ENCODE measurements at regions not wholly inside any gene's neighbourhood (a gene's known extent, or its start where the extent isn't known, plus 50 kb on each side); places are given as distances from the start of the nearest gene placed in this dataset.
"Not testable (repeated sequence)": the region's sequence is repeated elsewhere in the genome, so short reads cannot be mapped to it uniquely, and the experiment has no call there.

DNA sequence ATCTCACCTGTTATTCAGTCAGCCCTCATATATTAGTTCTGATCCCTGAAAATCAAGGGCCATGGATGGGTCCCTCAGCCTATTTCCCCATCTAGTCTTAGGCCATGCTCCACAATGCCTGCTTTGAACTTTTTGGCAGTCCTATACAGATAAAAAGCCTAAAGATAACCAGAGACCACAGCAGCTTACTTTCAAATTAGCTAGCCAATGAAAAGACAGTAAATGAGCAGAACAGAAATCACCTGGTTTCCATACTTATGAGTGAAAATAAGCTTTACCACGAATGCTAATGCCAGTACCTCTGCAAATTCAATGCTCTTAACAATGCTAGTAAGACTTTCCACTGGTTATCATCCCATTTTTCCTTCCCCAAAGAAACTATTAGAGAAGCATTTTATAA, 141.6 kb upstream of the SPRED1 start:
- no peaks in the 10 kb centered on the region for H3K9me3 ChIP-seq (replicated peaks; ENCODE audit: low read length)
- no peak overlapping the region for H3K9ac ChIP-seq (ENCODE audit: low read depth, low read length)
- no peak overlapping the region for H3K4me3 ChIP-seq (ENCODE audit: low read length)
- no peaks in the 10 kb centered on the region for H3K4me1 ChIP-seq (ENCODE audit: control insufficient read depth, insufficient read depth, low read length)
- no peaks in the 10 kb centered on the region for H3K27me3 ChIP-seq (ENCODE audit: control insufficient read depth, insufficient read depth, low read length)
- no peak overlapping the region for H3K4me2 ChIP-seq (ENCODE audit: low read length)
- H3K36me3 ChIP-seq (ENCODE audit: insufficient read depth, low read length): no peaks in the 10 kb centered on the region

DNA sequence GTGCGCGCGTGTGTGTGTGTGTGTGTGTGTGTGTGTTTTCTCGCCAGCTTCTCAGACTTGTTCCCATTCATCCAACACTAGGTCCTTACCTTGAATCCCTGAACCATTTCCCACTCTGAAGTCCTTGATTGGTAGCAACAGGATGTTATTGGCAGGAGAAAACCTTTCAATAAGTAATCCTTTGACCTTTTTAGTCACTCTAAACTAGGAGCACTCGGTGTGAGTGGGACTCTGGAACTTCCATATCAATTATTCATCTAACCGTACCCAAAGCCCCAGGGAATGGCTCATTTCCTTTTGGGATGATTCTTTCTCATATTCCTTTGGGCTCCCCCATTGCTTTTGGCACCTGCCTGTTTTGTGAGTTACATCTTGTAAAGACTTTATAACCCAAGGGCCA, 140.2 kb upstream of the SPRED1 start:
- H3K27me3 ChIP-seq (ENCODE audit: control insufficient read depth, insufficient read depth, low read length): no peaks in the 10 kb centered on the region
- H3K4me2 ChIP-seq (ENCODE audit: low read length): no peak overlapping the region
- H3K9me3 ChIP-seq (replicated peaks; ENCODE audit: low read length): no peaks in the 10 kb centered on the region
- no peak overlapping the region for H3K4me3 ChIP-seq (ENCODE audit: low read length)
- H3K4me1 ChIP-seq (ENCODE audit: control insufficient read depth, insufficient read depth, low read length): no peaks in the 10 kb centered on the region
- H3K9ac ChIP-seq (ENCODE audit: low read depth, low read length): no peak overlapping the region
- no peaks in the 10 kb centered on the region for H3K36me3 ChIP-seq (ENCODE audit: insufficient read depth, low read length)

DNA sequence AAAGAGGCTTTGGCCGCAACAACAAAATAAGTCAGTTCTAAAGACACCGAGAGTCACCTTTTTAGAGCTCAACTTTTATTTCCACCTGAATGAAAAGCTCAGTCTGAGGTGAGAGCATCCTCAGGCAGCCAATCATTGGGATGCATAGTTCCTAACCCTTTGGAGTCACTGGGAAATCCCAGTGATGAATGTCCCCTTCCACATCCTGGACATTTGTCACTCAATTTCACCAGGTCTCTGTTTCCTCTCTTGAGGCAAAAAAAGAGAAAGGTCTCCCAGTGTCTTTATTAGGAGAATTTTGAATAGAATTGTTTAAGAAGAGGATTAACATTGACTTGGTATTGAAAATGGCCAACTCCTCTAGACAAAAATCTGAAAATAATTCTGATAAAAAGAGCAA, 137.5 kb upstream of the SPRED1 start:
- Histone ChIP-seq H3K36me3 (ENCODE audit: insufficient read depth, low read length) (no peaks in the 10 kb centered on the region), H3K4me1 (ENCODE audit: control insufficient read depth, insufficient read depth, low read length) (no peaks in the 10 kb centered on the region), H3K4me3 (ENCODE audit: low read length) (no peak overlapping the region), H3K9me3 (replicated peaks; ENCODE audit: low read length) (no peaks in the 10 kb centered on the region), H3K4me2 (ENCODE audit: low read length) (no peak overlapping the region), H3K9ac (ENCODE audit: low read depth, low read length) (no peak overlapping the region), H3K27me3 (ENCODE audit: control insufficient read depth, insufficient read depth, low read length) (no peaks in the 10 kb centered on the region)

DNA sequence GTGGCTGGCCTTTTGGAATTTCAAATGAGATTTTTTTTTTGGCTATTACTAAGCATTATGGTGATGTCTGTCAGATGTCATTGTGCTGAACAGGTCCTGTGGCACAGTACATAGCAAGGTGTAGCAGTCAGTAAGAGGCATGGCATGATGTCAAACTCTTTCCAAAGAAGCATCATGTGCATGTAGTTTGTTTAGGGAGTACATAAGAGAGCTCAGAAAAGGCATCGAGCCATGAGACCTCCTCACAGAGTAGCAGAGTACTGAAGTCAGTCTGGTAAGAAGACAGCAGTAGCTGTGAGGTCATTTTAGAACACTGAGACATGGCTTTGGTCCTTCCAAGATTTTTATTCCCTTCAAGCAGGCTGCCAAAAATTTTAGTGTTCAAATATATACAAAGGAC, 134.9 kb upstream of the SPRED1 start:
- Histone ChIP-seq H3K4me1 (ENCODE audit: control insufficient read depth, insufficient read depth, low read length) (no peaks in the 10 kb centered on the region), H3K4me2 (ENCODE audit: low read length) (no peak overlapping the region), H3K9me3 (replicated peaks; ENCODE audit: low read length) (no peaks in the 10 kb centered on the region), H3K9ac (ENCODE audit: low read depth, low read length) (no peak overlapping the region), H3K36me3 (ENCODE audit: insufficient read depth, low read length) (no peaks in the 10 kb centered on the region), H3K4me3 (ENCODE audit: low read length) (no peak overlapping the region), H3K27me3 (ENCODE audit: control insufficient read depth, insufficient read depth, low read length) (no peaks in the 10 kb centered on the region)

DNA sequence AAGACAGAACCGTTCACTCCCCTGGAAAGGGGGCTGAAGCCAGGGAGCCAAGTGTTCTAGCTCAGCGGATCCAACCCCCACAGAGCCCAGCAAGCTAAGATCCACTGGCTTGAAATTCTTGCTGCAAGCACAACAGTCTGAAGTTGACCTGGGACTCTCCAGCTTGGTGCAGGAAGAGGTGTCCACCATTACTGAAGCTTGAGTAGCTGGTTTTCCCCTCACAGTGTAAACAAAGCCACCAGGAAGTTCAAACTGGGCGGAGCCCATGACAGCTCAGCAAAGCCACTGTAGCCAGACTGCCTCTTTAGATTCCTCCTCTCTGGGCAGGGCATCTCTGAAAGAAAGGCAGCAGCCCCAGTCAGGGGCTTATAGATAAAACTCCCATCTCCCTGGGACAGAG, 132.8 kb upstream of the SPRED1 start:
- H3K9me3 ChIP-seq (replicated peaks; ENCODE audit: low read length); H3K9ac ChIP-seq (ENCODE audit: low read depth, low read length): not testable (repeated sequence)

DNA sequence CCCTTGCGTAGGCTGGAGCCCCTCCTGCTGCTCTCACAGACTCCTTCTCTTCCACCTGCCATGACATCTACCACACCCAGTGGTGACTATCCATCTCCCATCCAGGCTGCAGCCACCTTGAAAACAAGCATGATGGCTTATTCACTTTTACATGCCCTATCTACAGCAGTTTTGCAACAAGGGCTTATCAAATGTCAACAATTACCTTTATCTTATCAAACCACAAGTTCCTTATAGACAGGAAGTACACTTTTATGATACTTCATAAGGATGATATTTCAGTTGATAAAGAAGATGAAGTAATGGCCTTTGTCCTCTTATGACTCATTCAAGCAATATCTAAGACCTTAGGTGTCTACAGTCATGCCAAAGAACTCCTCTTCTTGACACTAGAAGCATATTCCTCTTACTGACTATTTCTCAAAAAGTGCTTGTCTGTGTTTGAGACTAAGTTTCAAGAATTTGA, 125.3 kb upstream of the SPRED1 start:
- no peak overlapping the region for H3K9ac ChIP-seq (ENCODE audit: low read depth, low read length)
- H3K36me3 ChIP-seq (ENCODE audit: insufficient read depth, low read length): no peaks in the 10 kb centered on the region
- H3K4me2 ChIP-seq (ENCODE audit: low read length): no peak overlapping the region
- H3K9me3 ChIP-seq (replicated peaks; ENCODE audit: low read length): no peaks in the 10 kb centered on the region
- H3K27me3 ChIP-seq (ENCODE audit: control insufficient read depth, insufficient read depth, low read length): no peaks in the 10 kb centered on the region
- H3K4me3 ChIP-seq (ENCODE audit: low read length): no peak overlapping the region
- H3K4me1 ChIP-seq (ENCODE audit: control insufficient read depth, insufficient read depth, low read length): peaks cover 44% of the 10 kb centered on the region

More for the DNA sequence above, 132.8 kb upstream of the SPRED1 start:
- not testable (repeated sequence) for H3K27me3 ChIP-seq (ENCODE audit: control insufficient read depth, insufficient read depth, low read length); H3K4me3 ChIP-seq (ENCODE audit: low read length); H3K4me2 ChIP-seq (ENCODE audit: low read length); H3K36me3 ChIP-seq (ENCODE audit: insufficient read depth, low read length); H3K4me1 ChIP-seq (ENCODE audit: control insufficient read depth, insufficient read depth, low read length)

DNA sequence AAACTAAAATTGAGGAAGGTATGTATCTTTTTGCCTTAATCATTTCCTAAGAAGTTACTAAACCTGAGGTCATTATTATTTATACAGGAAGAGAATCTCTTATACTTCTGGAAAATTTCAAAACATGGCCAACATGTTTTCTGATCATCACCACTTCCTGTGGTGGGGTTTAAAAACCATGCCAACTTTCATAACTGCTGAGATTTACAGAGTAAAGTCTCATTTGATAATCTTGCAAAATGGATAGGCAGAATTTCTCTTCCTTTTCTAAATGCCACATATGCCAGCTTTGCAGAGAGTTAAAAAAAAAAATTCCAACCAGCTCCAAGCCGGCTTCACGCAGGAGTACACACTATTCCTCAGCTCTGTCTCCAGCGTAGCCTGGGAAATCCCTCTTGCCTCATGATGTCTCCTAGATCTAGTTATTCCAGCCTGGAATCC, 124.3 kb upstream of the SPRED1 start:
- Histone ChIP-seq H3K4me3 (ENCODE audit: low read length) (no peak overlapping the region), H3K9ac (ENCODE audit: low read depth, low read length) (peak overlapping the region; percentile 64), H3K4me1 (ENCODE audit: control insufficient read depth, insufficient read depth, low read length) (peaks cover 44% of the 10 kb centered on the region), H3K9me3 (replicated peaks; ENCODE audit: low read length) (no peaks in the 10 kb centered on the region), H3K36me3 (ENCODE audit: insufficient read depth, low read length) (no peaks in the 10 kb centered on the region), H3K27me3 (ENCODE audit: control insufficient read depth, insufficient read depth, low read length) (no peaks in the 10 kb centered on the region), H3K4me2 (ENCODE audit: low read length) (peak overlapping the region; percentile 81)

DNA sequence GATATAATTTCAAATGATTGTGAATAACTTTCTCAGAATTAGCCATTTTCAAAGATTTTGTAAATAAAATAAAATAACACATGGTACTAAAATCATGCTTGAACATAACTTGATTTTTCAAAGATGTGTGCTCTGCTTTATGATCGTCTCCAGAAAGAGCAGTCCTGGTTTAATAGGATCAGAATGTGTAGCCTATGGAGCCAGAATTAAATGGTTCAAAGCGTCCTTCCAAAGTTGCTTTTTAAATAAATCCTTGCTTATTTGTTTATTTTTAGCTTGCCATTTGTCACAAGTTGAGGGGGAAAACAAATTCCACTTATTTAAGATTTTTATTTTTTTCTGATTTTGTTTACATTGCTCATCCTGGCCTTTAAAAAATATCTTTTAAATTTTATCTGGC, 123.7 kb upstream of the SPRED1 start:
- Histone ChIP-seq H3K9ac (ENCODE audit: low read depth, low read length) (peak overlapping the region; percentile 64), H3K4me3 (ENCODE audit: low read length) (no peak overlapping the region), H3K4me2 (ENCODE audit: low read length) (peak overlapping the region; percentile 81), H3K36me3 (ENCODE audit: insufficient read depth, low read length) (no peaks in the 10 kb centered on the region), H3K9me3 (replicated peaks; ENCODE audit: low read length) (no peaks in the 10 kb centered on the region), H3K27me3 (ENCODE audit: control insufficient read depth, insufficient read depth, low read length) (no peaks in the 10 kb centered on the region), H3K4me1 (ENCODE audit: control insufficient read depth, insufficient read depth, low read length) (peaks cover 44% of the 10 kb centered on the region)

DNA sequence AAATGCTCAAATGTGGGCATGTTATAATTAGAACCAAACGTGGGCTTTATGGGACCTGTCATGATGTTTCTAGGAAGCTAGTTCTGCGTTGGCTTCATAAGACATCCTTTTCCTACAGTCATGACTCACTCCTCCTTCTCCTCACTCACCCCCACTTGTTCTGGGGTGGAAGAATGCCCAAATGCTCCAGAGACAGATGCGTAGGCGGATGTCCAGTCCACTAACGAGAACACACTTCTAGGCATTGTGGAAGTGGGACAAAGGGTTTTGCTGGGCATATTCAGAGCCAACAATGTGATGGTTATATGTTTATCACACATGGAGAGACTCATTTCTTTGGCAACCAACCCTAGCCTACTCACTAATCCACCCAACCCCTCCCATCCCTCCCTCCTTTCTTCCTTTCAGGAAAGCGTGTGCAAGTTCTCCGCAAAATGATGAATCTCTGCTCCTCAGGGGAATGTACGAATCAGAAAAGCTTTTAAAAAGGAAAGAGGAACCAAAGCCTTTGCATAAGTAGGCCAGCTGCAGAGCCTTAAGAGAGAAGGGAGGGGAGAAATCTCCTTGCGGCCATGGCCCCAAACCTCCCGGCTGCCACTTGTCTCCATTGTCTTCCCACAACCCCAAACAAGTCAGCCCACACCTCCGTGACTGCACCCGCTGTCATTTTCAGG, 123.0 kb upstream of the SPRED1 start:
- peak overlapping the region; percentile 81 for H3K4me2 ChIP-seq (ENCODE audit: low read length)
- no peaks in the 10 kb centered on the region for H3K27me3 ChIP-seq (ENCODE audit: control insufficient read depth, insufficient read depth, low read length)
- H3K9me3 ChIP-seq (replicated peaks; ENCODE audit: low read length): no peaks in the 10 kb centered on the region
- no peaks in the 10 kb centered on the region for H3K36me3 ChIP-seq (ENCODE audit: insufficient read depth, low read length)
- peak overlapping the region; percentile 58 for H3K4me3 ChIP-seq (ENCODE audit: low read length)
- peaks cover 44% of the 10 kb centered on the region for H3K4me1 ChIP-seq (ENCODE audit: control insufficient read depth, insufficient read depth, low read length)
- H3K9ac ChIP-seq (ENCODE audit: low read depth, low read length): peak overlapping the region; percentile 76

DNA sequence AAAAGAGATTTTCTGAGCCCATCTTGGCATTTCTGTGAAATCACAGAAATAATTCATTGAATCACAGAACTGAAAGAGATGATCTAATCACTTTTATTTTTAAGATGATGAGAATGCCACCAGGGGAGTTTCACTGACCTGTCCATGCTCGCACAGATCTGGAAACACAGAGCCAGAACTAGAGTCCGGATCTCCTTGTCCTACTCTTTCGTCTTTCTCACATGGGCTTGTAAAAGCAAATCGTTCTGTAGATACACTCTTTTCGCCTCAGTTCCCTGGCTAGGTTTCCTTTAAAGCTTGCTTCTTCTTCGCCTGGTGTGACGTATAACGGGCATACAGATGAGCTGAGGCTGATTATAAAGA, 122.5 kb upstream of the SPRED1 start:
- Histone ChIP-seq H3K36me3 (ENCODE audit: insufficient read depth, low read length) (no peaks in the 10 kb centered on the region), H3K4me2 (ENCODE audit: low read length) (peak overlapping the region; percentile 81), H3K9me3 (replicated peaks; ENCODE audit: low read length) (no peaks in the 10 kb centered on the region), H3K9ac (ENCODE audit: low read depth, low read length) (peak overlapping the region; percentile 76), H3K27me3 (ENCODE audit: control insufficient read depth, insufficient read depth, low read length) (no peaks in the 10 kb centered on the region), H3K4me3 (ENCODE audit: low read length) (peak overlapping the region; percentile 58), H3K4me1 (ENCODE audit: control insufficient read depth, insufficient read depth, low read length) (peaks cover 44% of the 10 kb centered on the region)

DNA sequence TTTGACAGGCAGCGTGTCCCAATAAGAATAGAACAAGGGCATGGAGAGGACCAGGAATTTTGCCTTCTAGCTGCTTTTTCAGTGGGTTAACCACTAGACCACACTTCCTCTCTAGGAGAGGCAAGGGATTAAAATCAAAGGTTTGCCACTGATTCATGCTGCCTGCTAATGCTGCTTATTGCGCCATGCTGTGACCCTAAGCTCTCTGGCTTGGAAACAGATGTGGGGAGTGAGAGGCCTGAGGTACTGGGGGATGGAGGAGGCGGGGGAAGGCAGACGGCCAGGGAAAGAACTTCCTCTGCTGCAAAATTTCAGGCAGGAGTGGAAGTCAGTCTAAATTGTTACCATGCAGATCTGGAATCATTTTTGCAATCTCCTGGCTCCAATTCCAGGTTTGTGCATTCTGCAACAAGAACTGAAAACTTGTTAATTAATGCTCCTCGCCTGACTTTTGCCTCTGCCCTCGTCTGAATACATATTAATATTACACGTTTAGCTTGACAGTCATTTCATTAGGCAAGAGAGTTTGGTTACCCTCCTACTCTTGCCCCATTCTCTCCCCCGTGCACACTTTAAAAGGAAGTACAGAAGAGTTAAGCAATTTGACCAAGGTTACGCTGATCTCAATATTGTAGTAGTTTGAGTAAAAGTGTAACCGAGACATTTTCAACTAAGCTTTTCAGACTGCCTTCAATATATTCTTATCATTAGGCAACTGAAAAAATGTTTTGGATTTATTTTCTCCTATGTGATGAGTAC, 121.7 kb upstream of the SPRED1 start:
- peak overlapping the region; percentile 76 for H3K9ac ChIP-seq (ENCODE audit: low read depth, low read length)

DNA sequence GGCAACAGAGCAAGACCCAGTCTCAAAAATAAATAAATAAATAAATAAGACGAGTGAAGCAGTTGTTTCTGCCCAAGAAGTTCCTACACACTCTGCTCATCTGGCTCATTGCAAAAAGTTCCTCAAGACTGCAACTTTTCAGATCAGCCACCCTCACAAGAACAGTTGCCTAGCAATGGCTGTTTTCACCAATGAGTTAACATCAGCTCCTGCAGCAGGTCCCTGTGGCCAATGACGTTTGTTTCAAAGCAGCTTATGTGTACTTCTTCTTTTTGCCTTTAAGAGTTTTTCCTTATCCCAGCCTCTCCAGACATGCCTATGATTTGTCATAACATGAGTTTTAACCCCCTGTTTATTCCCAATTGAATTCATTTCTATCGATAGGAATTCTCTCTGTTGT, 118.4 kb upstream of the SPRED1 start:
- peaks cover 22% of the 10 kb centered on the region for H3K4me1 ChIP-seq (ENCODE audit: control insufficient read depth, insufficient read depth, low read length)
- no peak overlapping the region for H3K4me3 ChIP-seq (ENCODE audit: low read length)
- H3K36me3 ChIP-seq (ENCODE audit: insufficient read depth, low read length): no peaks in the 10 kb centered on the region
- no peaks in the 10 kb centered on the region for H3K9me3 ChIP-seq (replicated peaks; ENCODE audit: low read length)
- no peaks in the 10 kb centered on the region for H3K27me3 ChIP-seq (ENCODE audit: control insufficient read depth, insufficient read depth, low read length)
- H3K4me2 ChIP-seq (ENCODE audit: low read length): no peak overlapping the region
- no peak overlapping the region for H3K9ac ChIP-seq (ENCODE audit: low read depth, low read length)

More for the DNA sequence above, 121.7 kb upstream of the SPRED1 start:
- Histone ChIP-seq H3K9me3 (replicated peaks; ENCODE audit: low read length) (no peaks in the 10 kb centered on the region), H3K4me3 (ENCODE audit: low read length) (peak overlapping the region; percentile 58), H3K36me3 (ENCODE audit: insufficient read depth, low read length) (no peaks in the 10 kb centered on the region), H3K4me1 (ENCODE audit: control insufficient read depth, insufficient read depth, low read length) (peaks cover 44% of the 10 kb centered on the region), H3K27me3 (ENCODE audit: control insufficient read depth, insufficient read depth, low read length) (no peaks in the 10 kb centered on the region), H3K4me2 (ENCODE audit: low read length) (peak overlapping the region; percentile 81)
